Lower leg skin (tissue), 4 donors: ENCODE measurements at regions not wholly inside any gene's neighbourhood (a gene's known extent, or its start where the extent isn't known, plus 50 kb on each side); places are given as distances from the start of the nearest gene placed in this dataset.

Experiments used
- DNase-seq, 2 donors: peaks; one replicate each; pipeline ENCODE4 v3.0.0-alpha.2; 2019; ENCODE audit warnings: low spot score in 2 of 2
- H3K4me3 ChIP-seq: fragments of 200-600 bp; sonication (generic); 2 replicates; pipeline ENCODE4 v1.5.1; 2017; ENCODE audit warnings: mild to moderate bottlenecking, low read depth; ENCODE audit not compliant: poor library complexity, severe bottlenecking
- POLR2A ChIP-seq, 2 donors: fragments of 450-650 bp; IDR thresholded peaks; one replicate each; pipeline ENCODE4 v1.6.1; 2016 to 2017; ENCODE audit warnings: antibody characterized with exemption in 2 of 2, mild to moderate bottlenecking in 1 of 2, moderate library complexity in 1 of 2
- WGBS, 2 donors: methylation state at CpG; one replicate each; pipeline ENCODE4 v1.1.5; 2018; 5-methylcytosine and 5-hydroxymethylcytosine counted together
- intact Hi-C: fragments of 100-400 bp; cut with DNase I; formaldehyde crosslinking; loops from one replicate; pipeline ENCODE4 v1.15.0; 2023; ENCODE audit warnings: low total_unique reads
- TF ChIP-seq, protein P1 (sequence below), 3 donors: fragments of 450-650 bp; IDR thresholded peaks; one replicate each; pipeline ENCODE4 v1.5.1; 2016; ENCODE audit warnings: antibody characterized with exemption in 3 of 3, mild to moderate bottlenecking in 3 of 3, moderate library complexity in 2 of 3

DNA sequence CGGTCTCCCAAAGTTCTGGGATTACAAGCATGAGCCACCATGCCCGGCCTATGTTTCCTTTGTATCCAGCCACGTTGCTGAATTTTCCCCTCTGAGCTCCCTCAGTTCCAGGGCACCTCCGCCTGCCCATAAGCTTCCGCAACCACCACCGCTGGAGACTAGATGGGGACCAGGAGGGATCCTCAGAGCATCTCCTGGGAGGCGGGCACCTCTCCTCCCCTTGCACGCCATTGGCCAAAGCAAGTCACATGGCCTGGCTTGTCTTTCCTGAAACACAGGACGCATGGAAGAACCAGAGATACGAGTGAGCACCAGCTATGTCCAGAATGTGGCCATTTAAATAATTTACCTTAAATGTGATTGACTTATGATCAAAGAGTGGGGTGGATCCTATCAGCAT lies 388.3 kb downstream of the BRD1 start:
- no peak for DNase-seq
- intact Hi-C loops: no loop called here
- TF ChIP-seq POLR2A (IDR thresholded peaks at IDR 0.05): no peak
- TF ChIP-seq, protein P1, sequence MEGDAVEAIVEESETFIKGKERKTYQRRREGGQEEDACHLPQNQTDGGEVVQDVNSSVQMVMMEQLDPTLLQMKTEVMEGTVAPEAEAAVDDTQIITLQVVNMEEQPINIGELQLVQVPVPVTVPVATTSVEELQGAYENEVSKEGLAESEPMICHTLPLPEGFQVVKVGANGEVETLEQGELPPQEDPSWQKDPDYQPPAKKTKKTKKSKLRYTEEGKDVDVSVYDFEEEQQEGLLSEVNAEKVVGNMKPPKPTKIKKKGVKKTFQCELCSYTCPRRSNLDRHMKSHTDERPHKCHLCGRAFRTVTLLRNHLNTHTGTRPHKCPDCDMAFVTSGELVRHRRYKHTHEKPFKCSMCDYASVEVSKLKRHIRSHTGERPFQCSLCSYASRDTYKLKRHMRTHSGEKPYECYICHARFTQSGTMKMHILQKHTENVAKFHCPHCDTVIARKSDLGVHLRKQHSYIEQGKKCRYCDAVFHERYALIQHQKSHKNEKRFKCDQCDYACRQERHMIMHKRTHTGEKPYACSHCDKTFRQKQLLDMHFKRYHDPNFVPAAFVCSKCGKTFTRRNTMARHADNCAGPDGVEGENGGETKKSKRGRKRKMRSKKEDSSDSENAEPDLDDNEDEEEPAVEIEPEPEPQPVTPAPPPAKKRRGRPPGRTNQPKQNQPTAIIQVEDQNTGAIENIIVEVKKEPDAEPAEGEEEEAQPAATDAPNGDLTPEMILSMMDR (IDR thresholded peaks at IDR 0.05): no peak
- no peak overlapping the region for H3K4me3 ChIP-seq
- 74 to 83% methylated on average over 10 of the region's 10 CpGs for WGBS, 2 donors

DNA sequence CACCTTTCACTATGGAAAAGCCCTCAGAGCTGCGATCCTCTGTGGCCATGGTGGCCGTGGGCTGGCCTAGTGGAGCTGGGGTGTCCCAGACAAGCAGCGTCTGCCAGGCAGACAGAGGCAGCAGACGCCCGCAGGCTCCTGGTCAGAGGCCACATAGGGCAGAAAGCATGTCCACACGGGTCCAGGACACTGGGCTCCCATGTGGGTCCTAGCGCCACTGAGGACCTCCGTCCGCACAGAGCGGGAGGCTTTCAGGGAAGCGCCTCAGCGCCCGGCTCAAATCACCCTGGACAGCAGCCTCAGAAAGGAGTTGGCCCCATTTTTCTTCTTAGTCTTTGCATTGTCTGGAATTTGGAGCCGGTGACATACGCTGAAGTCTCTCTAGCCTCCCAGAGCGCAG lies 389.7 kb downstream of the BRD1 start:
- WGBS, 2 donors: 84 to 87% methylated on average over 16 of the region's 16 CpGs

DNA sequence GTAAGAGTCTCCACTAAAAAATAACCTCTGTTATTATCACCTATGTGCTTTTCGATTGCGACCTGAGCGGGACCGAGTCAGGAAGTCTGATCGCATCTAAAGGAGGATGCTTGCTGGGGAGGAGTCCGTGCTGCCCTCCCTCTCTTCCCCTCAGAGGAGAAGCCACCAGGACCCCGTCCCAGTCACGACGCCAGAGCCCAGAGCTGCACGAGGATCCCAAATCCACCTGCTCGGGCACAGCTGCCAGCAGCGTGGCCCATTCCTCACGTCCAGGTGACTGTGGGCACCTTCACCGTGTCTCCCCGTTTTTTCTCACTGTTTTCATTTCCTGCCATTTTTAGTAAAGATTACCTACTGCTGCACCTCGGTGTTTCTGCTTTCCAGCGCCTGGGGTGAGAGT lies 390.3 kb downstream of the BRD1 start:
- intact Hi-C loops: no loop called here
- H3K4me3 ChIP-seq: no peak overlapping the region
- TF ChIP-seq, protein P1 (IDR thresholded peaks at IDR 0.05): no peak
- TF ChIP-seq POLR2A (IDR thresholded peaks at IDR 0.05): no peak
- peak in 1 of 2 donors; percentile 34 for DNase-seq
- 84% methylated on average over 17 of the region's 17 CpGs for WGBS, 2 donors

More for the DNA sequence above, 389.7 kb downstream of the BRD1 start:
- no peak for DNase-seq
- no peak overlapping the region for H3K4me3 ChIP-seq
- intact Hi-C loops: no loop called here
- TF ChIP-seq, protein P1 (IDR thresholded peaks at IDR 0.05): no peak
- TF ChIP-seq POLR2A (IDR thresholded peaks at IDR 0.05): no peak

DNA sequence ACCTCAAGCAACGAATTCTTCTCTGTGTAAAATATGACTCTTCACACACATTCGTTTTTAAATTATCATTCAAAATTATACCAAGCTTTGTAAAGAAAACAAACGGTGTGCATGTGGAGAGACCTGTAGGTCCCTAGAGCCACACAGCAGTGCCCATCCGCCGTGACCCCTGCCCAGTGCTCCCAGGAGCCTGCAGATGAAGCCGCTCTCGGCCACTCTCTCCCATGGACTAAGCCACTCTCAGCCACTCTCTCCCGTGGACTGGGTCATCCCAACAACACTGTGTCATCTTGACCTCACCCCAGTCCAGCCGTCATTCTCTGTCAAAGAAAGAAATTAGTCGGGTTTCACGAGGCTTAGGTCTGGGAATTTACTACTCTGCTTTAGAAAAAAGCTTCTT lies 391.6 kb downstream of the BRD1 start:
- DNase-seq: peak in 1 of 2 donors; percentile 59
- intact Hi-C loops: no loop called here
- no peak overlapping the region for H3K4me3 ChIP-seq
- WGBS, 2 donors: 70 to 81% methylated on average over 11 of the region's 11 CpGs
- TF ChIP-seq, protein P1 (IDR thresholded peaks at IDR 0.05): no peak
- no peak for TF ChIP-seq POLR2A (IDR thresholded peaks at IDR 0.05)

DNA sequence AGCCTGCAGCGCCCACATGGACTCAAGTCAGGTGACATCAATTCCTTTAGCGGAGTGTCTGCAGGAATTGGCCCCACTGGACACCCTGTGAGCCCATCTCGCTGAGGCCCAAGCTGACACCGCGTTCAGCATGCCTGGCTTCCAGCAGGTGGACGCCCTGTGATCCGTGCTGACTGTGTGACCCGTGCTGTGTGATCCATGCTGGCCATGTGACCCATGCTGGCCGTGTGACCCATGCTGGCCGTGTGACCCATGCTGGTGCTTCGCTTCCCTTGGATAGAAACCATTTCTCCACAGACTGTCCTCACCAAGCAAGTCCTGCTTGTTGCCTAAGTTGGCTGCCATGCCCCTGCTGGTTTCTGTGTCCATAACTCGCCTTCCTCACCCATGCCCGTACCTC lies 392.1 kb downstream of the BRD1 start:
- WGBS, 2 donors: 81 to 84% methylated on average over 11 to 13 of the region's 13 CpGs
- intact Hi-C loops: no loop called here
- H3K4me3 ChIP-seq: no peak overlapping the region
- TF ChIP-seq, protein P1 (IDR thresholded peaks at IDR 0.05): no peak
- no peak for TF ChIP-seq POLR2A (IDR thresholded peaks at IDR 0.05)
- DNase-seq: peak in 1 of 2 donors; percentile 54
